HEK293 (cell line): ENCODE measurements at regions not wholly inside any gene's neighbourhood (a gene's known extent, or its start where the extent isn't known, plus 50 kb on each side); places are given as distances from the start of the nearest gene placed in this dataset.

Experiments
- CTCF ChIP-seq: fragments of 450-650 bp; formaldehyde crosslinking; IDR thresholded peaks from 2 replicates; pipeline ENCODE4 v1.5.1; 2016; ENCODE audit warnings: missing biosample characterization, missing genetic modification characterization
- KLF16 ChIP-seq: fragments of 450-650 bp; formaldehyde crosslinking; IDR thresholded peaks from 2 replicates; pipeline ENCODE4 v1.5.1; 2017; ENCODE audit warnings: missing biosample characterization, missing genetic modification characterization
- ZBTB11 ChIP-seq: fragments of 450-650 bp; formaldehyde crosslinking; conservative IDR thresholded peaks from 2 replicates; pipeline ENCODE4 v1.5.1; 2016; ENCODE audit warnings: low read depth, missing biosample characterization, missing genetic modification characterization
- ZEB2 ChIP-seq: fragments of 450-650 bp; formaldehyde crosslinking; IDR thresholded peaks from 2 replicates; pipeline ENCODE4 v1.5.1; 2016; ENCODE audit warnings: missing biosample characterization, missing genetic modification characterization
- ZFP3 ChIP-seq: fragments of 450-650 bp; formaldehyde crosslinking; IDR thresholded peaks from 2 replicates; pipeline ENCODE4 v1.5.1; 2016; ENCODE audit warnings: low read depth, missing biosample characterization, missing genetic modification characterization
- ZNF138 ChIP-seq: fragments of 450-650 bp; formaldehyde crosslinking; IDR thresholded peaks from 2 replicates; pipeline ENCODE4 v1.5.1; 2016; ENCODE audit warnings: missing biosample characterization, missing genetic modification characterization, borderline replicate concordance
- ZNF621 ChIP-seq: fragments of 450-650 bp; formaldehyde crosslinking; IDR thresholded peaks from 2 replicates; pipeline ENCODE4 v1.5.1; 2017; ENCODE audit warnings: missing biosample characterization, missing genetic modification characterization
- ZNF645 ChIP-seq: fragments of 450-650 bp; formaldehyde crosslinking; IDR thresholded peaks from 2 replicates; pipeline ENCODE4; 2016; ENCODE audit warnings: missing biosample characterization, missing genetic modification characterization
- TF ChIP-seq, protein P1 (sequence below): fragments of 450-650 bp; formaldehyde crosslinking; IDR thresholded peaks from 2 replicates; pipeline ENCODE4 v1.5.1; 2016; ENCODE audit warnings: missing biosample characterization, missing genetic modification characterization
- TF ChIP-seq, protein P2 (sequence below): fragments of 450-650 bp; formaldehyde crosslinking; IDR thresholded peaks from 2 replicates; pipeline ENCODE4 v1.5.1; 2016; ENCODE audit warnings: missing biosample characterization, missing genetic modification characterization

GRCh38 chr4:112083587-112084347 lies 61.5 kb upstream of the FAM241A start:
- TF ChIP-seq, protein P1, sequence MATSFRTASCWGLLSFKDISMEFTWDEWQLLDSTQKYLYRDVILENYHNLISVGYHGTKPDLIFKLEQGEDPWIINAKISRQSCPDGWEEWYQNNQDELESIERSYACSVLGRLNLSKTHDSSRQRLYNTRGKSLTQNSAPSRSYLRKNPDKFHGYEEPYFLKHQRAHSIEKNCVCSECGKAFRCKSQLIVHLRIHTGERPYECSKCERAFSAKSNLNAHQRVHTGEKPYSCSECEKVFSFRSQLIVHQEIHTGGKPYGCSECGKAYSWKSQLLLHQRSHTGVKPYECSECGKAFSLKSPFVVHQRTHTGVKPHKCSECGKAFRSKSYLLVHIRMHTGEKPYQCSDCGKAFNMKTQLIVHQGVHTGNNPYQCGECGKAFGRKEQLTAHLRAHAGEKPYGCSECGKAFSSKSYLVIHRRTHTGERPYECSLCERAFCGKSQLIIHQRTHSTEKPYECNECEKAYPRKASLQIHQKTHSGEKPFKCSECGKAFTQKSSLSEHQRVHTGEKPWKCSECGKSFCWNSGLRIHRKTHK (tag by site-specific recombination), result no peak
- TF ChIP-seq CTCF, result no peak
- no peak for TF ChIP-seq ZFP3 (tag by site-specific recombination)
- TF ChIP-seq ZBTB11 (tag by site-specific recombination), result no peak
- TF ChIP-seq ZNF645, result no peak
- no peak for TF ChIP-seq ZEB2
- no peak for TF ChIP-seq KLF16 (tag by site-specific recombination)
- no peak for TF ChIP-seq ZNF138 (tag by site-specific recombination)
- TF ChIP-seq ZNF621 (tag by site-specific recombination), result no peak
- TF ChIP-seq, protein P2, sequence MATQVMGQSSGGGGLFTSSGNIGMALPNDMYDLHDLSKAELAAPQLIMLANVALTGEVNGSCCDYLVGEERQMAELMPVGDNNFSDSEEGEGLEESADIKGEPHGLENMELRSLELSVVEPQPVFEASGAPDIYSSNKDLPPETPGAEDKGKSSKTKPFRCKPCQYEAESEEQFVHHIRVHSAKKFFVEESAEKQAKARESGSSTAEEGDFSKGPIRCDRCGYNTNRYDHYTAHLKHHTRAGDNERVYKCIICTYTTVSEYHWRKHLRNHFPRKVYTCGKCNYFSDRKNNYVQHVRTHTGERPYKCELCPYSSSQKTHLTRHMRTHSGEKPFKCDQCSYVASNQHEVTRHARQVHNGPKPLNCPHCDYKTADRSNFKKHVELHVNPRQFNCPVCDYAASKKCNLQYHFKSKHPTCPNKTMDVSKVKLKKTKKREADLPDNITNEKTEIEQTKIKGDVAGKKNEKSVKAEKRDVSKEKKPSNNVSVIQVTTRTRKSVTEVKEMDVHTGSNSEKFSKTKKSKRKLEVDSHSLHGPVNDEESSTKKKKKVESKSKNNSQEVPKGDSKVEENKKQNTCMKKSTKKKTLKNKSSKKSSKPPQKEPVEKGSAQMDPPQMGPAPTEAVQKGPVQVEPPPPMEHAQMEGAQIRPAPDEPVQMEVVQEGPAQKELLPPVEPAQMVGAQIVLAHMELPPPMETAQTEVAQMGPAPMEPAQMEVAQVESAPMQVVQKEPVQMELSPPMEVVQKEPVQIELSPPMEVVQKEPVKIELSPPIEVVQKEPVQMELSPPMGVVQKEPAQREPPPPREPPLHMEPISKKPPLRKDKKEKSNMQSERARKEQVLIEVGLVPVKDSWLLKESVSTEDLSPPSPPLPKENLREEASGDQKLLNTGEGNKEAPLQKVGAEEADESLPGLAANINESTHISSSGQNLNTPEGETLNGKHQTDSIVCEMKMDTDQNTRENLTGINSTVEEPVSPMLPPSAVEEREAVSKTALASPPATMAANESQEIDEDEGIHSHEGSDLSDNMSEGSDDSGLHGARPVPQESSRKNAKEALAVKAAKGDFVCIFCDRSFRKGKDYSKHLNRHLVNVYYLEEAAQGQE (tag by site-specific recombination), result no peak
